A549 (cell line): ENCODE measurements at regions not wholly inside any gene's neighbourhood (a gene's known extent, or its start where the extent isn't known, plus 50 kb on each side); places are given as distances from the start of the nearest gene placed in this dataset.

Experiments
- ATAC-seq, 2 experiments: fragments of 200-7000 bp in 1 of 2; fragments of >200 bp in 1 of 2; cut with Nextera tagmentation in 1 of 2; cut with Tn5 transposase in 1 of 2; 3 replicates each; pipeline versions ENCODE4 v1.8.0 to v1.9.1; 2018 to 2020; ENCODE audit warnings: mild to moderate bottlenecking in 1 of 2, moderate library complexity in 1 of 2
- CTCF ChIA-PET: fragments of 300-600 bp; sonication (Branson Sonifier 250); formaldehyde crosslinking; extraction: SDS; loops from one replicate; lab custom pipeline; 2021; ENCODE audit warnings: antibody characterized with exemption, inconsistent platforms; lab: Yijun Ruan, JAX
- POLR2A ChIA-PET: fragments of 350-600 bp; formaldehyde crosslinking; extraction: SDS; loops from one replicate; lab custom pipeline; 2021; ENCODE audit warnings: antibody characterized with exemption, inconsistent platforms; lab: Yijun Ruan, JAX
- DNase-seq, 2 experiments: peaks; one replicate each; pipeline versions ENCODE4 v3.0.0 to v3.0.0-alpha.2; 2011 to 2016; ENCODE audit warnings: low read depth in 1 of 2, low spot score in 1 of 2
- FAIRE-seq: peaks from 2 replicates; lab custom pipeline; 2011; peaks lifted over from hg19 to GRCh38; lab: Jason Lieb, UNC
- H3K27ac ChIP-seq, 2 experiments: fragments of >200 bp; sonication (Bioruptor Twin); formaldehyde crosslinking; 3 replicates each; pipeline ENCODE4 v1.5.1; 2016 to 2017
- H3K4me1 ChIP-seq: fragments of >200 bp; sonication (Bioruptor Twin); formaldehyde crosslinking; 3 replicates; pipeline ENCODE4 v1.6.1; 2016
- H3K4me2 ChIP-seq: fragments of >200 bp; sonication (Bioruptor Twin); formaldehyde crosslinking; 3 replicates; pipeline ENCODE4 v1.6.1; 2016
- H3K4me3 ChIP-seq: fragments of >200 bp; sonication (Bioruptor Twin); formaldehyde crosslinking; 3 replicates; pipeline ENCODE4 v1.5.1; 2016
- H3K9me3 ChIP-seq: fragments of >200 bp; sonication (Bioruptor Twin); formaldehyde crosslinking; 3 replicates; pipeline ENCODE4 v1.6.1; 2016
- ATOH8 ChIP-seq: fragments of 250-450 bp; sonication (Bioruptor Pico); IDR thresholded peaks from 2 replicates; pipeline ENCODE4 v1.5.0; 2020; ENCODE audit warnings: low read depth, mild to moderate bottlenecking, moderate library complexity
- BCL3 ChIP-seq: fragments of >200 bp; sonication (Bioruptor Twin); formaldehyde crosslinking; IDR thresholded peaks from 3 replicates; pipeline ENCODE4 v1.6.1; 2016
- BHLHE40 ChIP-seq: IDR thresholded peaks from 2 replicates; pipeline ENCODE4 v1.6.1; 2012; ENCODE audit warnings: low read depth, low read length, inconsistent platforms
- CBX2 ChIP-seq: fragments of 200-600 bp; sonication (generic); IDR thresholded peaks from 2 replicates; pipeline ENCODE4 v1.6.1; 2016; ENCODE audit warnings: low read depth, mild to moderate bottlenecking, borderline replicate concordance
- CBX8 ChIP-seq: fragments of 200-600 bp; sonication (generic); IDR thresholded peaks from 2 replicates; pipeline ENCODE4 v1.6.1; 2016
- CHD2 ChIP-seq: fragments of 150-350 bp; IDR thresholded peaks from 2 replicates; pipeline ENCODE4 v1.6.1; 2014; ENCODE audit warnings: low read length; ENCODE audit not compliant: partially characterized antibody
- CHD4 ChIP-seq: fragments of 200-600 bp; sonication (generic); IDR thresholded peaks from 2 replicates; pipeline ENCODE4 v1.6.1; 2016; ENCODE audit warnings: antibody characterized with exemption, mild to moderate bottlenecking, borderline replicate concordance
- CTCF ChIP-seq: fragments of >200 bp; sonication (Bioruptor Twin); formaldehyde crosslinking; IDR thresholded peaks from 3 replicates; pipeline ENCODE4 v1.5.1; 2016
- FOSL2 ChIP-seq, 2 experiments: fragments of 450-650 bp in 1 of 2; fragments of >200 bp in 1 of 2; sonication (Bioruptor Twin) in 1 of 2; formaldehyde crosslinking; IDR thresholded peaks; 2 replicates each; pipeline versions ENCODE4 v1.5.0 to v1.6.1; 2016 to 2020; ENCODE audit warnings: mild to moderate bottlenecking in 1 of 2, moderate library complexity in 1 of 2
- GATA3 ChIP-seq: IDR thresholded peaks from 2 replicates; pipeline ENCODE4 v1.6.1; 2012; ENCODE audit warnings: borderline replicate concordance
- HEYL ChIP-seq: fragments of 250-450 bp; sonication (Bioruptor Pico); IDR thresholded peaks from 2 replicates; pipeline ENCODE4 v1.8.0; 2021; ENCODE audit warnings: mild to moderate bottlenecking, moderate library complexity
- HOXA7 ChIP-seq: fragments of 250-450 bp; sonication (Bioruptor Pico); IDR thresholded peaks from 2 replicates; pipeline ENCODE4 v1.5.0; 2020; ENCODE audit warnings: mild to moderate bottlenecking, moderate library complexity
- HOXB5 ChIP-seq: fragments of 250-450 bp; sonication (Bioruptor Pico); IDR thresholded peaks from 2 replicates; pipeline ENCODE4 v1.5.0; 2020; ENCODE audit warnings: mild to moderate bottlenecking, moderate library complexity
- KDM1A ChIP-seq: fragments of 200-600 bp; sonication (generic); IDR thresholded peaks from 2 replicates; pipeline ENCODE4 v1.6.1; 2016; ENCODE audit warnings: low read depth, mild to moderate bottlenecking
- MAZ ChIP-seq: fragments of 150-350 bp; IDR thresholded peaks from 2 replicates; pipeline ENCODE4 v1.6.1; 2014; ENCODE audit warnings: antibody characterized with exemption, low read depth, low read length, borderline replicate concordance
- MYC ChIP-seq: IDR thresholded peaks from 2 replicates; pipeline ENCODE4 v1.6.1; 2012; ENCODE audit warnings: mild to moderate bottlenecking, inconsistent platforms, low read length, improper control_type of control experiment, borderline replicate concordance
- NFE2L2 ChIP-seq: fragments of 150-350 bp; conservative IDR thresholded peaks from 2 replicates; pipeline ENCODE4 v1.6.1; 2014; ENCODE audit warnings: low read length
- NPAS2 ChIP-seq: fragments of 250-450 bp; sonication (Bioruptor Pico); IDR thresholded peaks from 2 replicates; pipeline ENCODE4 v1.8.0; 2022; ENCODE audit warnings: mild to moderate bottlenecking, moderate library complexity, borderline replicate concordance
- RARB ChIP-seq: fragments of 250-450 bp; sonication (Bioruptor Pico); IDR thresholded peaks from 2 replicates; pipeline ENCODE4 v1.8.0; 2021; ENCODE audit warnings: mild to moderate bottlenecking, moderate library complexity
- RCOR1 ChIP-seq: fragments of 150-350 bp; IDR thresholded peaks from 2 replicates; pipeline ENCODE4 v1.6.1; 2014; ENCODE audit warnings: antibody characterized with exemption, low read length, low read depth
- REST ChIP-seq: fragments of 200-600 bp; sonication (generic); IDR thresholded peaks from 2 replicates; pipeline ENCODE4 v1.6.1; 2016; ENCODE audit warnings: antibody characterized with exemption, mild to moderate bottlenecking, moderate library complexity
- RFX5 ChIP-seq: fragments of 450-650 bp; IDR thresholded peaks from 2 replicates; pipeline ENCODE4 v1.7.1; 2014; ENCODE audit warnings: antibody characterized with exemption, mild to moderate bottlenecking, moderate library complexity
- SMC3 ChIP-seq: fragments of >200 bp; sonication (Bioruptor Twin); formaldehyde crosslinking; IDR thresholded peaks from 3 replicates; pipeline ENCODE4 v1.6.1; 2018; ENCODE audit warnings: inconsistent platforms
- SREBF2 ChIP-seq: fragments of 450-650 bp; IDR thresholded peaks from 2 replicates; pipeline ENCODE4 v1.6.1; 2014; ENCODE audit warnings: mild to moderate bottlenecking, moderate library complexity
- USF2 ChIP-seq: fragments of 450-650 bp; IDR thresholded peaks from 2 replicates; pipeline ENCODE4 v1.6.1; 2014; ENCODE audit warnings: antibody characterized with exemption
- ZC3H11A ChIP-seq: fragments of 450-650 bp; IDR thresholded peaks from 2 replicates; pipeline ENCODE4 v1.6.1; 2014; ENCODE audit warnings: antibody characterized with exemption, mild to moderate bottlenecking
- ZFP36 ChIP-seq: fragments of 450-650 bp; IDR thresholded peaks from 2 replicates; pipeline ENCODE4 v1.6.1; 2014; ENCODE audit warnings: borderline replicate concordance; ENCODE audit not compliant: partially characterized antibody
- ZNF302 ChIP-seq: fragments of 250-450 bp; sonication (Bioruptor Pico); IDR thresholded peaks from 2 replicates; pipeline ENCODE4 v1.9.0; 2021; ENCODE audit warnings: inconsistent platforms, mild to moderate bottlenecking, moderate library complexity
- WGBS: methylation state at CpG from one replicate; pipeline ENCODE4 v1.1.6; 2017; ENCODE audit errors: missing lambda C conversion rate; 5-methylcytosine and 5-hydroxymethylcytosine counted together

- H3K4me2 ChIP-seq = no peak overlapping the region
- POLR2A ChIA-PET = no interaction called here
- DNase-seq = no peak
- no peak overlapping the region for H3K4me3 ChIP-seq
- no peak overlapping the region for H3K27ac ChIP-seq
- WGBS = 38% methylated on average over 8 of the region's 10 CpGs
- no peaks in the 10 kb centered on the region for H3K9me3 ChIP-seq
- TF ChIP-seq NPAS2 (CRISPR knock-in tag) = no peak
- TF ChIP-seq GATA3 = no peak
- TF ChIP-seq CBX8 = no peak
- TF ChIP-seq FOSL2 (IDR thresholded peaks at IDR 0.05) = no peak
- TF ChIP-seq FOSL2 (CRISPR knock-in tag; IDR thresholded peaks at IDR 0.05) = no peak
- no peak for TF ChIP-seq HOXB5 (CRISPR knock-in tag)
- no peak for TF ChIP-seq CHD4
- TF ChIP-seq CTCF = no peak
- TF ChIP-seq HEYL (CRISPR knock-in tag) = no peak
- TF ChIP-seq ZNF302 (CRISPR knock-in tag) = no peak
- CTCF ChIA-PET = no interaction called here
- ATAC-seq = no peak
- FAIRE-seq = no peak
- no peaks in the 10 kb centered on the region for H3K4me1 ChIP-seq
Measured at GRCh38 chr6:164216839-164217238, 802.3 kb downstream of the QKI start.

- 8% methylated on average over 4 of the region's 4 CpGs for WGBS
- CTCF ChIA-PET = no interaction called here
- POLR2A ChIA-PET = no interaction called here
Measured at GRCh38 chr6:164216368-164216767, 801.9 kb downstream of the QKI start.

GRCh38 chr6:164214066-164214465, 799.5 kb downstream of the QKI start:
- H3K9me3 ChIP-seq = no peaks in the 10 kb centered on the region
- TF ChIP-seq SREBF2 (no peak), MYC (no peak), HEYL (CRISPR knock-in tag) (no peak), CBX8 (no peak), MAZ (no peak), ZC3H11A (no peak), USF2 (no peak), REST (no peak), BHLHE40 (no peak), BCL3 (no peak), RCOR1 (no peak), KDM1A (no peak), ZFP36 (no peak), CBX2 (no peak), NPAS2 (CRISPR knock-in tag) (no peak), ATOH8 (CRISPR knock-in tag) (no peak), RFX5 (no peak), HOXA7 (CRISPR knock-in tag) (no peak), RARB (CRISPR knock-in tag) (no peak)
- ChIA-PET POLR2A (no interaction called here), CTCF (no interaction called here)
- H3K27ac ChIP-seq = no peak overlapping the region
- H3K4me3 ChIP-seq = no peak overlapping the region
- H3K4me2 ChIP-seq = no peak overlapping the region
- FAIRE-seq (no peak), ATAC-seq (no peak), DNase-seq (no peak)
- no peaks in the 10 kb centered on the region for H3K4me1 ChIP-seq
- 10% methylated on average over 8 of the region's 8 CpGs for WGBS

More at GRCh38 chr6:164216368-164216767, 801.9 kb downstream of the QKI start:
- H3K4me2 ChIP-seq = no peak overlapping the region
- no peak for FAIRE-seq
- TF ChIP-seq CHD2 (no peak), NFE2L2 (no peak), SMC3 (no peak)
- TF ChIP-seq, all 56 proteins: peak for 0
- H3K27ac ChIP-seq = no peak overlapping the region
- ATAC-seq = no peak
- H3K4me1 ChIP-seq = no peaks in the 10 kb centered on the region
- no peak overlapping the region for H3K4me3 ChIP-seq
- no peaks in the 10 kb centered on the region for H3K9me3 ChIP-seq
- no peak for DNase-seq
